Mesodermal cell (in vitro differentiated cells): ENCODE measurements at regions not wholly inside any gene's neighbourhood (a gene's known extent, or its start where the extent isn't known, plus 50 kb on each side); places are given as distances from the start of the nearest gene placed in this dataset.

Experiments used
- H3K27ac ChIP-seq: 2 replicates; pipeline ENCODE4 v1.7.0; 2013; ENCODE audit warnings: mild to moderate bottlenecking, low read depth, low read length, moderate library complexity; ENCODE audit not compliant: severe bottlenecking
- H3K36me3 ChIP-seq: 2 replicates; pipeline ENCODE4 v1.7.1; 2013; ENCODE audit warnings: mild to moderate bottlenecking, low read length, moderate library complexity; ENCODE audit not compliant: control insufficient read depth, insufficient read depth
- H3K4me1 ChIP-seq: one replicate; pipeline ENCODE4 v1.7.1; 2013; ENCODE audit warnings: mild to moderate bottlenecking, low read length; ENCODE audit not compliant: insufficient read depth, control insufficient read depth, poor library complexity, severe bottlenecking
- H3K4me3 ChIP-seq: 2 replicates; pipeline ENCODE4 v1.7.0; 2013; ENCODE audit warnings: low read length, control low read depth, mild to moderate bottlenecking; ENCODE audit not compliant: insufficient read depth, poor library complexity, severe bottlenecking; ENCODE audit errors: extremely low read depth
- H3K9me3 ChIP-seq: 2 replicates; pipeline ENCODE4 v1.7.1; 2013; ENCODE audit warnings: mild to moderate bottlenecking, low read length, moderate library complexity; ENCODE audit not compliant: control insufficient read depth
- WGBS, 2 experiments: methylation state at CpG; one replicate each; pipeline ENCODE4 v1.1.5; 2013; ENCODE audit warnings: missing lambda C conversion rate in 2 of 2; ENCODE audit not compliant: insufficient coverage in 2 of 2; 5-methylcytosine and 5-hydroxymethylcytosine counted together

GRCh38 chr4:14614840-14615239 lies 387.4 kb upstream of the CPEB2 start:
- H3K4me3 ChIP-seq = no peak overlapping the region
- no peaks in the 10 kb centered on the region for H3K36me3 ChIP-seq
- 50 to 100% methylated on average over 2 of the region's 4 CpGs for WGBS, 2 experiments
- H3K9me3 ChIP-seq = no peaks in the 10 kb centered on the region
- H3K27ac ChIP-seq = no peak overlapping the region
- no peaks in the 10 kb centered on the region for H3K4me1 ChIP-seq

GRCh38 chr4:14615671-14616070 lies 386.6 kb upstream of the CPEB2 start:
- Histone ChIP-seq H3K4me1 (no peaks in the 10 kb centered on the region), H3K9me3 (no peaks in the 10 kb centered on the region), H3K27ac (no peak overlapping the region), H3K4me3 (no peak overlapping the region), H3K36me3 (no peaks in the 10 kb centered on the region)
- WGBS, 2 experiments = 83 to 100% methylated on average over 2 to 3 of the region's 3 CpGs

DNA sequence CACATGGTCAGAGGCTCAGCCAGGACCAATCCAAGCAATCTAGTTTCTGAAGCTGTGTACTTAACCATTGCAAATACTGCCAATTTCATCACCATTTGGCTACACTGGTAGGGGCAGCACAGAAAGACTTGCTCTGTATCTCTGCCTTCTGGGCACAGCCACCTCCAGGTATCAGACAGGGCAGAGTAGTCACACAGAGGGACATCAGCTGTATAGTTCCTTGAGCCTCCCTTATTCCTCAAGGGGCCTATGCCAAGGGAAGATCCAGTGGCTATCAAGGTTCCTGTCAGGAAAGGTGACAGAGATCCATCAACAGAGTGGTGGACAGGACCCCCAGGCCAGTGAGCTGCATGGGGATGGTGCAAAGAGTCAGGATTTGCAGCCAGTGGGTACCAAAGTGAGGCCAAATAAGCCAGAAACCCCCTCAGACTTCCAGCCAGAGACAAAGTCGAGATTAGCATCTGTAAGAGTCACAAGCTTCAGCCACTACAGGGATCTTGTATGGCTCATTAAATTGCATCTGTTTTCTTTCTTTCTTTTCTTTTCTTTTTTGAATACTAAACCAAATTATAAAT lies 381.6 kb upstream of the CPEB2 start:
- Histone ChIP-seq H3K36me3 (no peaks in the 10 kb centered on the region), H3K27ac (no peak overlapping the region), H3K4me3 (no peak overlapping the region), H3K9me3 (no peaks in the 10 kb centered on the region), H3K4me1 (no peaks in the 10 kb centered on the region)
- no CpG with 5 or more reads among the region's 1 CpG for WGBS, 2 experiments

GRCh38 chr4:14621731-14622463 lies 380.4 kb upstream of the CPEB2 start:
- no peaks in the 10 kb centered on the region for H3K36me3 ChIP-seq
- no peak overlapping the region for H3K4me3 ChIP-seq
- WGBS, 2 experiments = 85 to 86% methylated on average over 5 to 6 of the region's 7 CpGs
- H3K27ac ChIP-seq = no peak overlapping the region
- H3K9me3 ChIP-seq = no peaks in the 10 kb centered on the region
- H3K4me1 ChIP-seq = no peaks in the 10 kb centered on the region

GRCh38 chr4:14627038-14627437 lies 375.2 kb upstream of the CPEB2 start:
- WGBS, 2 experiments = 79 to 96% methylated on average over 2 to 4 of the region's 5 CpGs
- H3K4me3 ChIP-seq = no peak overlapping the region
- H3K4me1 ChIP-seq = no peaks in the 10 kb centered on the region
- H3K27ac ChIP-seq = no peak overlapping the region
- H3K9me3 ChIP-seq = no peaks in the 10 kb centered on the region
- H3K36me3 ChIP-seq = no peaks in the 10 kb centered on the region

GRCh38 chr4:14631806-14632440 lies 370.4 kb upstream of the CPEB2 start:
- H3K9me3 ChIP-seq = no peaks in the 10 kb centered on the region
- H3K36me3 ChIP-seq = no peaks in the 10 kb centered on the region
- no peak overlapping the region for H3K4me3 ChIP-seq
- H3K27ac ChIP-seq = no peak overlapping the region
- H3K4me1 ChIP-seq = peaks cover 2% of the 10 kb centered on the region

- no peak overlapping the region for H3K4me3 ChIP-seq
- peaks cover 2% of the 10 kb centered on the region for H3K4me1 ChIP-seq
Measured at GRCh38 chr4:14636563-14636962, 365.7 kb upstream of the CPEB2 start.

DNA sequence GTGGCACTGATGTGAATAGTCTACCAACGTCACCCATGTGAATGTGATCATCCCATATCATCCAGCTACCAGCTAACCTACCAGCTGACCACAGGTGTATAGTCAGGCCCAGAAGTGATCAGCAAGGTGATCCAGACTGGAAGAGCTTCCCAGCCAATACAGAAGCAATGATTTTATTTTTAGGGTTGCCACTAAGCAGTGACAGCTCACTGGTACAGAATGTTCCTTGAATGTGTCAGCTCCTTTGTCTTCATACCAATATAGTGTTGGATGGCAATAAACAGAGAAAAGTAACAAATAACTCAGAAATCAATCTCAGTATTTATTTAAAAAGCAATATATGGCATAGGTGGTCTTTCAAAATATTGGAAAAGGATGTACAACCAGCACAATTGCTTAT lies 361.8 kb upstream of the CPEB2 start:
- Histone ChIP-seq H3K9me3 (no peaks in the 10 kb centered on the region), H3K36me3 (no peaks in the 10 kb centered on the region), H3K4me3 (no peak overlapping the region), H3K27ac (no peak overlapping the region), H3K4me1 (peaks cover 2% of the 10 kb centered on the region)
- 100% methylated on average over 1 of the region's 1 CpG; no CpG with 5 or more reads in 1 of the 2 experiments for WGBS, 2 experiments

More at GRCh38 chr4:14636563-14636962, 365.7 kb upstream of the CPEB2 start:
- H3K36me3 ChIP-seq = no peaks in the 10 kb centered on the region
- no peaks in the 10 kb centered on the region for H3K9me3 ChIP-seq
- no peak overlapping the region for H3K27ac ChIP-seq

DNA sequence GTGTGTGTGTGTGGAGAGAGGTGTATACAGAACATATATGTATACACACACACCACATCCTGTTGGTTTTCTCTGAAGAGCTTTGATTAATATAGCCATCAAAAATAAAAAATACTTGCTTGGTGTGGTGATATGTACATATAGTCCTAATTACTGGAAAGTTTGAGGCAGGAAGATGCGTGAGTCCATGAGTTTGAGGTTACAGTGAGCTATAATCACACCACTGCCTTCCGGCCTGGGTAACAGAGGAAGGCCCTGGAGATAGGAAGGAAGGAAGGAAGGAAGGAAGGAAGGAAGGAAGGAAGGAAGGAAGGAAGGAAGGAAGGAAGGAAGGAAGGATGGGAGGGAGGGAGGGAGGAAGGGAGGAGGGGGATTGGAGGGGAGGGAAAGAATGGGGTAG lies 360.4 kb upstream of the CPEB2 start:
- Histone ChIP-seq H3K4me1 (peaks cover 3% of the 10 kb centered on the region), H3K27ac (no peak overlapping the region), H3K4me3 (no peak overlapping the region), H3K9me3 (no peaks in the 10 kb centered on the region), H3K36me3 (no peaks in the 10 kb centered on the region)
- WGBS, 2 experiments = no CpG with 5 or more reads among the region's 2 CpGs

DNA sequence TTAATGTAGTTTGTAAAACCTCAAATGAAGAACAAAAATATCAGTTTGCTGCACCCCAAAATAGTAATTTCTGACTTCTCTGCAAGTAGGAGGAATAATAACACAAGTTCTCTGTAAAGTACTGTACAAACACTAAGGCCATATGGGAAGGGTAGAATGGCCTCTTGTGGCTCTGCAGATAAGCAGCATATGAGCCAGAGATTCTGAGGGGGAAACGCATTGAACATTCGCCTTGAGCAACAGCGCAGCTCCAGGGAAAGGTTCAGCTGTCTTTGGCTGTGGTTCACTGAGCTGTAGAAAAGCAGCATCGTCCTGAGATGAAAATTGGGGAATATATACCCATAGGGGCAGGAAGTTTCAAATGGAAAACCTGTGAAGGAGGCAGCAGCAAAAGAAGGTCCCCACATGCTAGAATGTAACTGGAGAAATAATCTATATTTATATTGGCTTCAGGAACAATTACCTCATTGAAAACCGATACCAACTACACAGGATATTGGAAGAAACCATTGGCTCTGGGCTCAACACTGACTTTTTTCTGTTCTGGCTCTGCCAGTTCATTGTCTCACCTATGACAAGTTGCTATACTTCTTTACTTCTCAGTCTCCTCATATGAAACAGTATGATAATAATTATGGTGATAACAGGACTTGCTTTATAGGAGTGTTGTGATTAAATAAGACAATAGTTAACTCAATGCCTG lies 357.6 kb upstream of the CPEB2 start:
- no peaks in the 10 kb centered on the region for H3K36me3 ChIP-seq
- H3K4me1 ChIP-seq = peaks cover 6% of the 10 kb centered on the region
- H3K9me3 ChIP-seq = no peaks in the 10 kb centered on the region
- WGBS, 2 experiments = 95% methylated on average over 5 of the region's 5 CpGs
- no peak overlapping the region for H3K27ac ChIP-seq
- no peak overlapping the region for H3K4me3 ChIP-seq
